Activated CD4-positive, CD25-positive, alpha-beta regulatory T cell (primary cell): ENCODE measurements at regions not wholly inside any gene's neighbourhood (a gene's known extent, or its start where the extent isn't known, plus 50 kb on each side); places are given as distances from the start of the nearest gene placed in this dataset.

ENCODE experiments used
- DNase-seq, 4 experiments: peaks; one replicate each; lab custom pipeline; 2025; lab: John Stamatoyannopoulos, UW

GRCh38 chr14:21988413-21988812, 314.8 kb upstream of the OR4E1 start:
- no peak for DNase-seq

DNA sequence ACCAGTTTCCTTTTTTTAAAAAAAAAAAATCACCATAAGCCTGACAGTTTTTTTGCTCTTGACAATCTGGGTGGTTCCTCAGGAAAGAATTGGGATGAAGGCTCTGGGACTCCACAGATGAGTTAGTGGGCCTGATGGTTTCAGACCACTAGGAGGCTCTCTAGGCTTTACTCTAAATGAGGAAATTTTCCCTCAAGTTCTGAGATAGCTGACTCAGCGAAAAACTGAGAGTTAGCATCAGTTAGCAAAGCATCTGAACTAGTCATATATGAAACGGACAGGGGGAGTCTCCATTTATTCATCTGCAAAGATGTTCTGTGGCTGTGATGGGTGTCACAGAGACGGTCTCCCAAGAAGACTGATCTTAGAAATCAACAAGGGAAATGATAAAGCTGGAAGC, 314.3 kb upstream of the OR4E1 start:
- no peak for DNase-seq

DNA sequence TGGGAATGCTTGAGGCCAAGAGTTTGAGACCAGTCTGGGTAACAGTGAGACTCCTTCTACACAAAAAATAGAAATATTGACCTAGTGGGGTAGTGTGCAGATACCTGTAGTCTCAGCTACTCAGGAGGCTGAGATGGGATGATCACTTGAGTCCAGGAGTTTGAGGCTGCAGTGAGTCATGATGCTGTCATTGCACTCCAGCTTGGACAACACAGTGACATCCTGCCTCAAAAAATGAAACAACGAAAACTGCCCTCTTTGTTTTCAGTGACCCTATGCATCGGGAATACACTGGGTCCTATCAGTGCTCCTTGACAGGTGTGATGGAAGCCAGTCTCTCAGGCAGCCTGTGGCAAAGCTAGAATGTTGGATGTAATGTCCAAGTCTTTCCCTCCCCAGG, 311.5 kb upstream of the OR4E1 start:
- no peak for DNase-seq

- DNase-seq: no peak
Observed at GRCh38 chr14:21978999-21979314, 305.3 kb upstream of the OR4E1 start.

DNA sequence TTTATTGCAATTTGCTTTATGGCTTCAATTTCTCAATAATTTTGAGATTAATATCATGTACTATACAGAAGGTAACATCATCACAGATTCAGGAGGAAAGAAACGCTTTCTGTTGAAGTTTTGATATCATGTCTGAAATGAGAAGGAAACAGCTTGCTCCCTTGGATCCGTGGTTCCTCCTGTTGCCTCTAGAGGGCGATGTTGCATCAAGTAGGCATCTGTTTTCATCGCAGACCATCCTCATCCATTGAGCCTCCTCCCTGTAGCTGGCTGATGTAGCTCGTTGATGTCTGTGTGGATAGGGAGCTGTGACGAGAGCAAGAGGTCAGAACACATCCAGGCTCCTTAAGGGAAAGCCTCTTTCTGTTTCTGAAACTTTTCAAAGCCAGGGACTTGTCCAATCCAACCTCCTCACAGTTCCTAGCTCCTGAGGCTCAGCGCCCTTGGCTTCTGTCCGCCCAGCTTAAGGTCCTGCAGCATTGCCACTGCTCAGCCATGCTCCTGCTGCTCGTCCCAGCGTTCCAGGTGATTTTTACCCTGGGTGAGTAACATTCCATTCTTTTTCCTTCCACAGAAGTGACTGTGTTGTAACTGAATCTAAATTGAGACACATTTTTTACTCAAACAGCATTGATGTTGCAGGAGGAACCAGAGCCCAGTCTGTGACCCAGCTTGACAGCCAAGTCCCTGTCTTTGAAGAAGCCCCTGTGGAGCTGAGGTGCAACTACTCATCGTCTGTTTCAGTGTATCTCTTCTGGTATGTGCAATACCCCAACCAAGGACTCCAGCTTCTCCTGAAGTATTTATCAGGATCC, 304.8 kb upstream of the OR4E1 start:
- peak in 3 of 4 experiments; percentile 1 to 21 (median 11) for DNase-seq

DNA sequence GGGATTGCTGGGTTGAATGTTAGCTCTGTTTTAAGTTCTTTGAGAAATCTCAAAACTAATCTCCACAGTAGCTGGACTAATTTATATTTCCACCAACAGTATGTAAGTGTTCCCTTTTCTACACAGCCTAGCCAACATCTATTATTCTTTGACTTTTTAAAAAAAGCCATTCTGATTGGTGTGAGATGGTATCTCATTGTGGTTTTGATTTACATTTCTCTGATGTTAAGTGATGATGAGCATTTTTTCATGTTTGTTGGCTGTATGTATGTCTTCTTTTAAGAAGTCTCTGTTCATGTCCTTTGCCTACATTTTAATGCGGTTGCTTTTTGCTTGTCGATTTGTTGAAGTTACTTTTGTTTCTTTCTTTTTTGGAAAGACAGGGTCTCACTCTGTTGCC, 301.1 kb upstream of the OR4E1 start:
- no peak for DNase-seq

- DNase-seq: peak in 2 of 4 experiments; percentile 6 to 7
Observed at GRCh38 chr14:21965042-21965441, 291.4 kb upstream of the OR4E1 start.

GRCh38 chr14:21964180-21964579, 290.6 kb upstream of the OR4E1 start:
- DNase-seq: no peak

DNA sequence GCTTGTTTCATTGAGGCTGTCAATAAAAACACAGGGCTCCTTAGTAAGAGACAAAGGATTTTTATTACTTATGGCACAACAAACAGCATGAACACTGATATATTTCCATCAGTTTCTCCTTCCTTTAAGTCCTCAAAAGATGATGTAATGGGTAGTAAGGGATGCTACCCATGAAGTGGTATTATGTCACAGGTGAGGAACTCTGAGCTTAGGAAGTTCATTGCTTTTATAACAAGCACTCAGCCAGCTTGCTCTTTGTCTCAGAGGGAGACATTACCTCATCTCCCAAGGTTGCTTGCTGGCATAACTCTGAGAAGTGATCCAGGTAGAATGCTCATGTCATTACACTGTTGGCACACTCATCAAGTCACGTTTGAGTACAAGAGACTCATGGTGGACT, 287.0 kb upstream of the OR4E1 start:
- no peak for DNase-seq

DNA sequence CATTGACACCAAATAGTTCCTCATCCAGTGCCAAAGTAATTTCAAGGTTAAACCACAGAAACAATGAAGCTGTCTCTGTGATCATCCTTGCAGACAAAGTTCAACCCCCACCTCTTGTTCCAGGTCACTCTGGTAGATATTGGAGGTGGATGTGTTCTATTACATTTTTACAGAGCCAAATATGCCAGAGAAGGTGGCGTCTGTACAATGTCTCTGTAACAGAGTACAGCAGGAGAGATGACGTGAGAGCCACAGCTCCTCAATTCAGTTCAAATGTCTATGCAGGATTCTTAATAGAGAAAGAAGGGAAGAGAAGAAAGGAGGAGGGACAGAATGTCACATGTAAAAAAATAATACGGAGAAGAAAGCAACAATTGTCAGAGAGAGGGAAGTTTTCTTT, 268.3 kb upstream of the OR4E1 start:
- no peak for DNase-seq

DNA sequence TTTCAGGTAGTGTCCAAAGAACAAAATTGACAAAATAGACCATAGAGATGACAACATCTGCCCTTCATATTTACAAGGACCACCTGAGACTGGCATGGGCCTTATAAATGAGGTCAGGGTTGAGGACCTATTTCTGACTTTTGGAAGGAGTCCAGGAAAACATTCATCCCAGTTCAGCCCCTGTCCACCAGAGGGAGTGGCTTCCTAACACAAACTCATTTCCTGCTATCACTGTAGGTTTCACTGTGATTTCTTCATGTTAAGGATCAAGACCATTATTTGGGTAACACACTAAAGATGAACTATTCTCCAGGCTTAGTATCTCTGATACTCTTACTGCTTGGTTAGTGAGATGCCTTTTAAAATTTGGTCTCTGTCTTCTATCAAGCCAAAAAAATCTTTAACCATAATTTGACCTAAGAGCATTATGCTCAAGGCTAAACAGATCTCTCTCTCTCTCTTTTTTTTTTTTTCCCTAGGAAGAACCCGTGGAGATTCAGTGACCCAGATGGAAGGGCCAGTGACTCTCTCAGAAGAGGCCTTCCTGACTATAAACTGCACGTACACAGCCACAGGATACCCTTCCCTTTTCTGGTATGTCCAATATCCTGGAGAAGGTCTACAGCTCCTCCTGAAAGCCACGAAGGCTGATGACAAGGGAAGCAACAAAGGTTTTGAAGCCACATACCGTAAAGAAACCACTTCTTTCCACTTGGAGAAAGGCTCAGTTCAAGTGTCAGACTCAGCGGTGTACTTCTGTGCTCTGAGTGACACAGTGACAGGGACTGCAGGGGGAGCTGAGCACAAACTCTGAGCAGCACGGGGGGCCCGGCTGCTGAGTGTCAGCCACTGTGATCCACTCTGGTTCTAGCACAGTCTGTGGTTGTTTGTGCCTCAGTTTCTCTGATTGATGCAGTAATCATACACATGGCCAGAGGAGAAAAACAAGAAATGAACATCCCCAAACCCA, 267.6 kb upstream of the OR4E1 start:
- peak in 1 of 4 experiments; percentile 0 for DNase-seq

DNA sequence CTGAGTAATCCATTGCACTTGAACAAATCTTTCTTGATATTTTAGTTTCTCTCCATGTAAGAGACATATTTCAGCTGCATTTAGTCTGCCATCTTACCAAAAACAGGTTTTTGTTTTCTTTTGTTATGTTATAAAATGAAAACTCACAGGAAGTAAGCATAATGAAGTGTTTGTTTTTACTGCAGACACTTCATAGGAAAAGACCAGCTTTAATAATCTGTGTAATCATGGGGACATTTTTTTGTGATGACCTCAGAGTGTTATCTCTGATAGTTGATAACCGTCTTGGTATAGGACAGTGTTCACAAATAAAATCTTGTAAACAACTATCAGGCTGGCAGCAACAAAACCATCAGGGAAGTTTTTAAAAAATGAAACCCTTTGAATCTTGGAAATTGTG, 266.2 kb upstream of the OR4E1 start:
- no peak for DNase-seq

DNA sequence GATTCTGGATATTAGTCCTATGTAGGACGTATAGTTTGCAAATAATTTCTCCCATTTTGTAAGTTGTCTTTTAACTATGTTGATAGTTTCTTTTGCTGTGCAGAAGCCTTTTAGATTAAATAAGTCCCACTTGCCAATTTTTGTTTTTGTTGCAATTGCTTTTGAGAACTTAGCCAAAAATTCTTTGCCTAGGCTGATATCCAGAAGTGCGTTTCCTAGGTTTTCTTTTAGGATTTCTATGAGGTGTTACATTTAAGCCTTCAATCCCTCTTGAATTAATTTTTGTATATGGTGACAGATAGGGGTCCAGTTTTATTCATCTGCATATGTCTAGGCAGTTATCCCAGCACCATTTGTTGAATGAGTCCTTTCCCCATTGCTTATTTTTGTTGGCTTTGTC, 264.4 kb upstream of the OR4E1 start:
- DNase-seq: no peak

GRCh38 chr14:21933681-21934080, 260.1 kb upstream of the OR4E1 start:
- no peak for DNase-seq

DNA sequence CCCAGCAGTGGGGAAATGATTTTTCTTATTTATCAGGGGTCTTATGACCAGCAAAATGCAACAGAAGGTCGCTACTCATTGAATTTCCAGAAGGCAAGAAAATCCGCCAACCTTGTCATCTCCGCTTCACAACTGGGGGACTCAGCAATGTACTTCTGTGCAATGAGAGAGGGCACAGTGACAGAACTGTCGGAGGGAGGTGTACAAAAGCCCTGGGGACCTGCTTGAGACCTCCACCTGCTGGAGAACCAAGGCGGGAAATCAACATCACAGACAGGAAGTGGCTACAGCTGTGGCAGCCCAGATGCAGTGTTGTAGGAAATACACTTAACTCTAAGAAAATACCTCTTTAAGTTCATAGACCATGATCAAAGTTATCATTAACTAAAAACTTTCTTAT, 250.9 kb upstream of the OR4E1 start:
- DNase-seq: peak in 2 of 4 experiments; percentile 23

DNA sequence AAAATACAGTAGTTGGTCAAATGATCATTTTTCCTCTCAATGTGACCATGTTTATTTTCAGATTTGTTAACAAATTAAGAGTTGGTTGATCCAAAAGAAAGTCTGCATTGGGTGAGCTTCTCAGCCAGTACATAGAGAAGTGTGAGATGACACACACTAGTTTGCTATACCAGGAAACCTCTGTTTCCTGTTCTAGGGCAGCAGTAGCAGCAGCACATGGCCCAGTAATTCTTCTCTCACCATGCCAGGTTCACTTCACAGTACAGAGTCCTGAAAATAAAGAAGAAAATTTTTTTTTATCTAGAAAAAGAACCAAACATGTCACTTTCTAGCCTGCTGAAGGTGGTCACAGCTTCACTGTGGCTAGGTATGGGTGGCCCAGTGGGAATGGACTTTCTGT, 250.2 kb upstream of the OR4E1 start:
- DNase-seq: peak in 1 of 4 experiments; percentile 8

DNA sequence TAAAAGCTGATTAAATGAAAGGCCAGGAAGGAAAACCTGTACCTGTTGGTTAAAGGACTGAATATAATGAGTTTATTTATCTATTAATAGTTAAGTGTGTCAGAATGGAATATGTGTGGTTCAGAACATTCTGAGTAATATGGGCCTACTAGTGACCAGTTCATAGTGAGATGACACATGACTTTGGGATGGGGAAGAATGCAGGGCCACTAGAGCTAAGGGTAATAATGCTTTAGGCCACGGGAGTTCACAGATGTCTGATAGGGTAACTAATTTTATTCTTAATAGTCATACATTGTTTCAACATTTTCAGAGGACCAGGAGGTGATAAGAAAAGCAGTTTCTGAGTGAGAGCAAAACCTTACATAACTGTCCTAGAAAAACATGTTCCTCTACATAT, 247.8 kb upstream of the OR4E1 start:
- DNase-seq: no peak

- peak in 2 of 4 experiments; percentile 33 to 40 for DNase-seq
Observed at GRCh38 chr14:21917699-21918436, 244.2 kb upstream of the OR4E1 start.

- DNase-seq: no peak
Observed at GRCh38 chr14:21915826-21916225, 242.2 kb upstream of the OR4E1 start.

DNA sequence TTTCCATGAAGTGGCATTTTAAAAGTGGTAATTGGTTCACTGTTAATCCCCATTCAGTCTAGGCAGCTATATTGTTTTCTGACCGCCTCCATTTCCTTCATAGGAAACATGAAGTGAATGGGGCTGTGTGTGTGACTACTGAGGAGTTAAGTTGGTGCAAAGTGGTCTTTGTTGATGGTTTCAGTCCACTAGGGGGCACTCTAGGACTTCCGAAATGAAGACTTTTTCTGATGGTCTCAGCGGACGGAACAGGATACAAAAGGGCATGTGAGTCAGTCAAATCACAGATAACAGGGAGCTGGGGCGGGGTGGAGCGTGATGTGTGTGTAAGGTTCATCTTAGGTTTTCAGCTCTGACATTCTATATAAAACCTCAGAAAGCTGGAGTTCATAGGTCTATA, 240.1 kb upstream of the OR4E1 start:
- peak; percentile 27 to 70 (median 57) for DNase-seq

DNA sequence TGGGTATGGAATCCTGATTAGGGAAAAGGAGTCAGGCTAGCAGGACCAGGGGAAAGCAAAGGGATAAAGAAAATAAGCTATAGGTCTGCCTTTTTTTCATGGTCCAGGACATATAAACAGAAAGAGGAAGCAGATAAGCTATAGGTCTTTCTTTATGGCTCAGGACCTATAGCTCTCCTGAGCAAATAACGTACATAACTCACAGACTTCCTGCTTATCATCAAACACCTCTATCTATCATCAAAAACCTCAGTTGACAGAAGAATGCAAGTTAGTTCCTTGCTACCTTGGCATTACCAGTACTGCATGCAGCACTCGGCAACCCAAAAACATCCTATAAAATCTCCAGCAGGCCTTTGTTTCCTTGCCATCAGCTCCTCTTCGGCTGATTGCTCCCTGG, 238.7 kb upstream of the OR4E1 start:
- DNase-seq: no peak

DNA sequence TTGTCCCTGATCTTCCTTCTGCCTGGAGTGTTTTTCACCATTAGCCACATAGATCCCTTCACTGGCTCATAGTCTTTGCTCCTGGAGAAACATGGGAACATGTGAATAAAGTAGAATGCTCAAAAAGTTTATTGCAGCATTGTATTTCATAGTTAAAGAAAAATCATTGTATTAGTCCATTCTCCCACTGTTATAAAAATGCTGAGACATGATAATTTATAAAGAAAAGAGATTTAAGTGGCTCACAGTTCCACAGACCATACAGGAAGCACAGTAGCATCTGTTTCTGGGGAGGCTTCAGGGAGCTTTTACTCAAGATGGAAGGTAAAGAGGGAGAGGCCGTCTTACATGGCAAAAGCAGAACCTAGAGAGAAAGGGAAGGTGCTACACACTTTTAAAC, 238.3 kb upstream of the OR4E1 start:
- DNase-seq: no peak
